Mesenchymal stem cell (in vitro differentiated cells and primary cell): ENCODE measurements at regions not wholly inside any gene's neighbourhood (a gene's known extent, or its start where the extent isn't known, plus 50 kb on each side); places are given as distances from the start of the nearest gene placed in this dataset.
A peak's percentile ranks its signal among the peaks of the same experiment; 100 is the strongest.

Experiments
- DNase-seq: peaks from one replicate; pipeline ENCODE4 v3.0.0-alpha.2; 2013
- H2AFZ ChIP-seq: one replicate; pipeline ENCODE4 v1.6.1; 2013; ENCODE audit warnings: low read depth, mild to moderate bottlenecking, control low read depth, inconsistent platforms, low read length, moderate library complexity
- H2AK5ac ChIP-seq: 2 replicates; pipeline ENCODE4 v1.6.1; 2013; ENCODE audit warnings: low read length, moderate library complexity, mild to moderate bottlenecking, inconsistent platforms; ENCODE audit not compliant: severe bottlenecking
- H2BK120ac ChIP-seq: one replicate; pipeline ENCODE4 v1.6.1; 2013; ENCODE audit warnings: low read depth, mild to moderate bottlenecking, inconsistent platforms, low read length, moderate library complexity
- H2BK12ac ChIP-seq, 2 experiments: one replicate each; pipeline ENCODE4 v1.6.1; 2013; ENCODE audit warnings: inconsistent platforms in 2 of 2, low read length in 2 of 2, mild to moderate bottlenecking in 2 of 2, moderate library complexity in 2 of 2, control low read depth in 1 of 2
- H2BK15ac ChIP-seq: one replicate; pipeline ENCODE4 v1.6.1; 2013; ENCODE audit warnings: mild to moderate bottlenecking, low read depth, inconsistent platforms; ENCODE audit not compliant: poor library complexity, severe bottlenecking
- H2BK5ac ChIP-seq: 2 replicates; pipeline ENCODE4 v1.6.1; 2013; ENCODE audit warnings: low read depth, mild to moderate bottlenecking, low read length, control low read depth, inconsistent platforms; ENCODE audit not compliant: poor library complexity, severe bottlenecking
- H3K14ac ChIP-seq, 2 experiments: one replicate each; pipeline ENCODE4 v1.6.1; 2013; ENCODE audit warnings: inconsistent platforms in 2 of 2, low read length in 2 of 2, control low read depth in 1 of 2, mild to moderate bottlenecking in 1 of 2, moderate library complexity in 1 of 2
- H3K18ac ChIP-seq, 2 experiments: one replicate each; pipeline ENCODE4 v1.6.1; 2013; ENCODE audit warnings: inconsistent platforms in 2 of 2, low read length in 2 of 2, control low read depth in 1 of 2, low read depth in 1 of 2, mild to moderate bottlenecking in 1 of 2
- H3K23ac ChIP-seq, 2 experiments: one replicate each; pipeline ENCODE4 v1.6.1; 2013; ENCODE audit warnings: inconsistent platforms in 2 of 2, low read length in 2 of 2, mild to moderate bottlenecking in 2 of 2, moderate library complexity in 2 of 2, control low read depth in 1 of 2
- H3K27ac ChIP-seq: 2 replicates; pipeline ENCODE4 v1.5.1; 2013; ENCODE audit warnings: mild to moderate bottlenecking, moderate library complexity, low read length, control low read depth, inconsistent platforms; ENCODE audit not compliant: poor library complexity, severe bottlenecking
- H3K27me3 ChIP-seq, 2 experiments: 2 replicates each; pipeline versions ENCODE4 v1.6.1 to v1.7.0; 2013; ENCODE audit warnings: low read length in 2 of 2, mild to moderate bottlenecking in 2 of 2, moderate library complexity in 2 of 2, control low read depth in 1 of 2, inconsistent platforms in 1 of 2; ENCODE audit not compliant: control insufficient read depth in 1 of 2, insufficient read depth in 1 of 2
- H3K36me3 ChIP-seq, 2 experiments: 2 replicates each; pipeline versions ENCODE4 v1.6.1 to v1.7.0; 2013; ENCODE audit warnings: low read length in 2 of 2, control low read depth in 1 of 2, inconsistent platforms in 1 of 2, low read depth in 1 of 2, mild to moderate bottlenecking in 1 of 2; ENCODE audit not compliant: insufficient read depth in 2 of 2, control insufficient read depth in 1 of 2
- H3K4ac ChIP-seq, 2 experiments: one replicate each; pipeline ENCODE4 v1.6.1; 2013; ENCODE audit warnings: inconsistent platforms in 2 of 2, low read length in 2 of 2, mild to moderate bottlenecking in 2 of 2, moderate library complexity in 2 of 2, control low read depth in 1 of 2, low read depth in 1 of 2
- H3K4me1 ChIP-seq: 2 replicates; pipeline ENCODE4 v1.6.1; 2013; ENCODE audit warnings: low read depth, low read length, control low read depth; ENCODE audit not compliant: control insufficient read depth, insufficient read depth
- H3K4me2 ChIP-seq: 2 replicates; pipeline ENCODE4 v1.6.1; 2013; ENCODE audit warnings: low read length, mild to moderate bottlenecking, inconsistent platforms; ENCODE audit not compliant: poor library complexity, severe bottlenecking
- H3K4me3 ChIP-seq, 2 experiments: 2 replicates each; pipeline versions ENCODE4 v1.5.1 to v1.7.0; 2013; ENCODE audit warnings: low read length in 2 of 2, mild to moderate bottlenecking in 2 of 2, control low read depth in 1 of 2, low read depth in 1 of 2; ENCODE audit not compliant: insufficient read depth in 1 of 2
- H3K79me1 ChIP-seq: replicated peaks from 2 replicates; pipeline ENCODE4 v1.6.1; 2013; ENCODE audit warnings: mild to moderate bottlenecking, control low read depth, low read length, inconsistent platforms; ENCODE audit not compliant: poor library complexity, severe bottlenecking
- H3K9ac ChIP-seq: 2 replicates; pipeline ENCODE4 v1.7.0; 2013; ENCODE audit warnings: mild to moderate bottlenecking, low read length, moderate library complexity
- H3K9me3 ChIP-seq: 2 replicates; pipeline ENCODE4 v1.7.0; 2013; ENCODE audit warnings: mild to moderate bottlenecking, low read length; ENCODE audit not compliant: control insufficient read depth
- H4K8ac ChIP-seq: one replicate; pipeline ENCODE4 v1.6.1; 2013; ENCODE audit warnings: inconsistent platforms, mild to moderate bottlenecking, low read length, moderate library complexity
- H4K91ac ChIP-seq: one replicate; pipeline ENCODE4 v1.6.1; 2013; ENCODE audit warnings: mild to moderate bottlenecking, low read length, inconsistent platforms
- WGBS: methylation state at CpG from one replicate; pipeline ENCODE4 v1.1.7; 2013; ENCODE audit warnings: mixed read lengths; 5-methylcytosine and 5-hydroxymethylcytosine counted together

DNA sequence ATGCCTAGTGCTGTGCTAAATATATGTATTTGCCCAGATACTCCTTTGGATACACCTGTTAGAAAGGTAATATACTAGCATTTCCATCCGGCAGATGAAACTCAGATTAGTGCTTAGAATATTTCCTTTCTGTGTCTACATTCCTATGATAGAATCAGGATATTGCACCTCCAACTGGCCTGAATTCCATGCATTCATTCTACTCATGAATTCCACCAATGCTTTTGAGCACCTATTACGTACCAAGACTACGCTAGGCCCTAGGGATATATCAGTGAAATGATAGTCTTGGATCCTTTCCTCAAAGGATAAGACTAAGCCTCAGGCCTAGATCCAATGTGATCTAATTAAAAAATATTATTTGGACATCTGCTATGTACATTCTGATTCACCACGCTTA lies 223.8 kb upstream of the SERP2 start:
- Histone ChIP-seq H3K4ac (no peak overlapping the region), H3K27me3 (no peaks in the 10 kb centered on the region), H4K8ac (no peak overlapping the region), H3K14ac (no peak overlapping the region), H3K36me3 (no peaks in the 10 kb centered on the region), H3K18ac (no peak overlapping the region), H2BK5ac (no peak overlapping the region), H3K9me3 (no peaks in the 10 kb centered on the region), H2BK120ac (no peak overlapping the region), H4K91ac (no peak overlapping the region), H2BK12ac (no peak overlapping the region), H2BK15ac (no peak overlapping the region), H3K4me2 (no peak overlapping the region), H3K27ac (no peak overlapping the region), H3K4me1 (peaks cover 5% of the 10 kb centered on the region), H3K4me3 (no peak overlapping the region), H2AK5ac (no peak overlapping the region), H3K79me1 (no peaks in the 10 kb centered on the region), H2AFZ (no peak overlapping the region), H3K9ac (no peak overlapping the region), H3K23ac (no peak overlapping the region)
- WGBS = 98% methylated on average over 4 of the region's 4 CpGs
- no peak for DNase-seq

DNA sequence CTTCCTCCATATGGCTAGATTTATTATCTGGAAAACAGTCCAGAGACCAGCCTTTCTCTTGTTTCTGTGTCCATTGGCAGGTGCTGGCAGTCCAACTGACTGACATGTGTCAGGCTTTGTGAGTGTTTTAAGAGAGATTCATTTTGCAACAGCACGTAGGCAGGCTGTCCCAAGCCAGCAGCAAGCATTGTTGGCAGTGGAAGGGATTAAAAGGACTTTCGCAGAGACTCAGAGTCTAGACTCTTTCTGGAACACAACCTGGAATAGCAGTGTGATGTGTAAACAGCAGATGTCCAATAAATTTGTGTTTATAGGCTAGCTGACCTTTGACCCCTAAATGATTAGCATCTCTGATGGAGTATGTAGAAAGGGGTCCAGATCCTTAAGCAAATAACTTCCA lies 222.2 kb upstream of the SERP2 start:
- no peak overlapping the region for H3K23ac ChIP-seq
- no peak overlapping the region for H3K4ac ChIP-seq
- no peak overlapping the region for H3K4me3 ChIP-seq
- H2AFZ ChIP-seq = no peak overlapping the region
- no peaks in the 10 kb centered on the region for H3K36me3 ChIP-seq
- H2BK15ac ChIP-seq = no peak overlapping the region
- H3K9ac ChIP-seq = no peak overlapping the region
- no peak overlapping the region for H3K14ac ChIP-seq
- H4K91ac ChIP-seq = no peak overlapping the region
- DNase-seq = no peak
- no peaks in the 10 kb centered on the region for H3K9me3 ChIP-seq
- peaks cover 12% of the 10 kb centered on the region for H3K4me1 ChIP-seq
- H2BK5ac ChIP-seq = no peak overlapping the region
- no peak overlapping the region for H2BK120ac ChIP-seq
- no peak overlapping the region for H3K4me2 ChIP-seq
- H3K27ac ChIP-seq = no peak overlapping the region
- H2AK5ac ChIP-seq = no peak overlapping the region
- H4K8ac ChIP-seq = no peak overlapping the region
- no peak overlapping the region for H3K18ac ChIP-seq
- no peaks in the 10 kb centered on the region for H3K79me1 ChIP-seq
- H2BK12ac ChIP-seq = no peak overlapping the region
- H3K27me3 ChIP-seq = peaks cover 0 to 3% of the 10 kb centered on the region in 2 experiments
- WGBS = 55% methylated on average over 2 of the region's 2 CpGs

GRCh38 chr13:44153496-44153895 lies 220.1 kb upstream of the SERP2 start:
- Histone ChIP-seq H3K9ac (no peak overlapping the region), H3K18ac (no peak overlapping the region), H3K79me1 (no peaks in the 10 kb centered on the region), H4K8ac (no peak overlapping the region), H3K4me1 (peaks cover 12% of the 10 kb centered on the region), H3K4me3 (no peak overlapping the region), H3K36me3 (no peaks in the 10 kb centered on the region), H2BK12ac (no peak overlapping the region), H3K9me3 (no peaks in the 10 kb centered on the region), H2BK5ac (no peak overlapping the region), H2BK120ac (no peak overlapping the region), H3K27me3 (peaks cover 0 to 9% of the 10 kb centered on the region in 2 experiments), H4K91ac (no peak overlapping the region), H2AFZ (no peak overlapping the region), H3K27ac (no peak overlapping the region), H2AK5ac (no peak overlapping the region), H3K4ac (no peak overlapping the region), H3K23ac (no peak overlapping the region), H3K14ac (no peak overlapping the region), H2BK15ac (no peak overlapping the region), H3K4me2 (no peak overlapping the region)
- 70% methylated on average over 4 of the region's 4 CpGs for WGBS
- DNase-seq = no peak

DNA sequence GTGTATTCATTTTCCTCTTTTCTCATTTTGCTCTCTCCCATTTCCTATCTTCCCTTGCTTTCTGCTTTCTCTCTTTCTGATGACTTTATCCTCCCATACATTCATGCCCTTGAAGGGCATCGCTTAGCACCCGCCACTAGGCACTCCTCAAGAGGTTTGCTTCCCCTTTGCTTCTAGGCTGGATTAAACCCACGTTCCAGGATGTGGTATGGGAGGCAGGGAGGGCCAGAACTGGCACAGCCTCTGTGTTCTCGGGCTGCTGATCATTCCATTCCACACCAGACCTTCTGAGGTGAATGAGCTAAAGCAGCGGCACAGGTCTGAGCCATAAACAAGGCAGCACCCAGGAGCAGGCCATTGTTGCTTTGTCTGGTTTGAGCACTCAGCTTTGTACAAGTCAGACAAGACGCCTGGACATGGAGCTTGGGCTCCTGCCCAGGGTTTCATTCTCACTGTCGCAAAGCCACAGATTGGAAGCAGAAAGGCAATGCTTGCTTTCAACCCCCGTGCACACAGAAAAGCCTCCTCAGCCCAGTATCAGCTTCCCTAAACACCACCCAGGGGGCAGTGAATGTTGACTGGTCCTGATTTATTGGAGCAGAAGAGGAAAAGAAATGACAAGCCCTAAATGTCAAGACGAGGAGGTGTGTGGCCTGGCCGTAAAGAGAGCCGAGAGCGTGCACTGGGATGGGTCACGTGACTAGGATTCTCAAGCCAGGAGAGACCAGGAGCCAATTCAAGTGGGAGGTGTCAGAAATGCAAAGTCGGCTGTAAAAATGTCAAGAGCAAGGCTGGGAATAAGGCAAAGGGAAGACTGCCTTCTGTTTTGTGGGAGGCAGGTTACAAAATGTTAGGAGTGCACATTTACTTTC lies 218.0 kb upstream of the SERP2 start:
- peaks cover 9% of the 10 kb centered on the region for H3K4me1 ChIP-seq
- H3K23ac ChIP-seq = no peak overlapping the region
- no peak overlapping the region for H2BK15ac ChIP-seq
- H3K27me3 ChIP-seq = peaks cover 0 to 14% of the 10 kb centered on the region in 2 experiments
- H3K4me2 ChIP-seq = peak overlapping the region; percentile 8
- H3K9me3 ChIP-seq = no peaks in the 10 kb centered on the region
- peak overlapping the region; percentile 33 for H2AFZ ChIP-seq
- H2BK120ac ChIP-seq = no peak overlapping the region
- H3K14ac ChIP-seq = no peak overlapping the region
- H4K91ac ChIP-seq = peak overlapping the region; percentile 12
- H4K8ac ChIP-seq = no peak overlapping the region
- DNase-seq = peak; percentile 43
- H3K4ac ChIP-seq = no peak overlapping the region
- H3K36me3 ChIP-seq = no peaks in the 10 kb centered on the region
- WGBS = 25% methylated on average over 10 of the region's 14 CpGs
- H2BK5ac ChIP-seq = no peak overlapping the region
- no peak overlapping the region for H2BK12ac ChIP-seq
- no peak overlapping the region for H3K18ac ChIP-seq
- H3K79me1 ChIP-seq = no peaks in the 10 kb centered on the region
- H3K9ac ChIP-seq = peak overlapping the region; percentile 34
- peak overlapping the region in 1 of 2 experiments; percentile 64 for H3K4me3 ChIP-seq
- no peak overlapping the region for H2AK5ac ChIP-seq
- H3K27ac ChIP-seq = no peak overlapping the region
